CD14-positive monocyte (primary cell): ENCODE measurements at regions not wholly inside any gene's neighbourhood (a gene's known extent, or its start where the extent isn't known, plus 50 kb on each side); places are given as distances from the start of the nearest gene placed in this dataset.

Experiments
- DNase-seq, 3 donors: peaks; one replicate each; pipeline ENCODE4 v3.0.0-alpha.2; 2011 to 2022
- H2AFZ ChIP-seq: 2 replicates; pipeline ENCODE4 v1.6.0; 2012; ENCODE audit warnings: mild to moderate bottlenecking, low read depth, low read length, inconsistent platforms; ENCODE audit not compliant: insufficient read depth, poor library complexity, severe bottlenecking
- H3K27ac ChIP-seq, 2 donors: 1 replicate in 1 of 2; 2 replicates in 1 of 2; pipeline ENCODE4 v1.5.1; 2012 to 2013; ENCODE audit warnings: low read length in 2 of 2, control low read depth in 1 of 2, inconsistent platforms in 1 of 2, low read depth in 1 of 2, mild to moderate bottlenecking in 1 of 2
- H3K27me3 ChIP-seq, 2 donors: one replicate each; pipeline versions ENCODE4 v1.6.0 to v1.6.1; 2011 to 2013; ENCODE audit warnings: low read length in 2 of 2; ENCODE audit not compliant: control insufficient read depth in 2 of 2, insufficient read depth in 2 of 2
- H3K36me3 ChIP-seq, 2 donors: replicated peaks in 1 of 2; 1 replicate in 1 of 2; 2 replicates in 1 of 2; pipeline versions ENCODE4 v1.5.1 to v1.6.1; 2012 to 2013; ENCODE audit warnings: low read length in 2 of 2, control low read depth in 1 of 2, inconsistent platforms in 1 of 2, mild to moderate bottlenecking in 1 of 2; ENCODE audit not compliant: insufficient read depth in 2 of 2, control insufficient read depth in 1 of 2
- H3K4me1 ChIP-seq, 2 donors: 1 replicate in 1 of 2; 2 replicates in 1 of 2; pipeline versions ENCODE4 v1.5.1 to v1.6.1; 2012 to 2013; ENCODE audit warnings: low read length in 2 of 2, control low read depth in 1 of 2, inconsistent platforms in 1 of 2, mild to moderate bottlenecking in 1 of 2, moderate library complexity in 1 of 2; ENCODE audit not compliant: insufficient read depth in 2 of 2, control insufficient read depth in 1 of 2
- H3K4me2 ChIP-seq: replicated peaks from 2 replicates; pipeline ENCODE3; 2012; ENCODE audit warnings: low read length, moderate library complexity, mild to moderate bottlenecking; ENCODE audit not compliant: poor library complexity, severe bottlenecking; ENCODE audit errors: extremely low read depth
- H3K4me3 ChIP-seq, 3 experiments: fragments of 200-600 bp in 1 of 3; sonication (generic) in 1 of 3; replicated peaks in 1 of 3; 1 replicate in 2 of 3; 2 replicates in 1 of 3; pipeline ENCODE4 v1.5.1; 2011 to 2013; ENCODE audit warnings: low read length in 3 of 3, mild to moderate bottlenecking in 3 of 3, control low read depth in 2 of 3, low read depth in 2 of 3, inconsistent platforms in 1 of 3, moderate library complexity in 1 of 3
- H3K79me2 ChIP-seq: 2 replicates; pipeline ENCODE4 v1.6.0; 2012; ENCODE audit warnings: mild to moderate bottlenecking, control low read depth, inconsistent platforms, low read length, moderate library complexity; ENCODE audit not compliant: insufficient read depth
- H3K9ac ChIP-seq: 2 replicates; pipeline ENCODE4 v1.6.0; 2017; ENCODE audit warnings: low read length, mild to moderate bottlenecking; ENCODE audit not compliant: insufficient read depth, poor library complexity, severe bottlenecking
- H3K9me3 ChIP-seq, 2 donors: replicated peaks in 1 of 2; 1 replicate in 1 of 2; 2 replicates in 1 of 2; pipeline versions ENCODE4 v1.5.1 to v1.6.1; 2012 to 2013; ENCODE audit warnings: low read length in 2 of 2, control low read depth in 1 of 2; ENCODE audit not compliant: control insufficient read depth in 1 of 2, insufficient read depth in 1 of 2
- H4K20me1 ChIP-seq: 2 replicates; pipeline ENCODE4 v1.6.0; 2012; ENCODE audit warnings: mild to moderate bottlenecking, low read length, control low read depth, moderate library complexity; ENCODE audit not compliant: insufficient read depth
- H3K27ac Mint-ChIP-seq, 7 donors: one replicate each; pipeline ENCODE4 v1.8.0; 2020; ENCODE audit warnings: mild to moderate bottlenecking in 7 of 7, mixed read lengths in 7 of 7, moderate library complexity in 6 of 7, inconsistent platforms in 2 of 7
- H3K27me3 Mint-ChIP-seq, 3 donors: one replicate each; pipeline ENCODE4 v1.8.0; 2021 to 2022; ENCODE audit warnings: low read depth in 3 of 3, mild to moderate bottlenecking in 3 of 3, mixed read lengths in 3 of 3, moderate library complexity in 3 of 3, inconsistent platforms in 1 of 3
- H3K36me3 Mint-ChIP-seq, 2 donors: one replicate each; pipeline ENCODE4 v1.8.0; 2020; ENCODE audit warnings: mixed read lengths in 2 of 2, inconsistent platforms in 1 of 2, mild to moderate bottlenecking in 1 of 2
- H3K4me1 Mint-ChIP-seq: one replicate; pipeline ENCODE4 v1.8.0; 2020; ENCODE audit warnings: mild to moderate bottlenecking, mixed read lengths
- H3K4me3 Mint-ChIP-seq, 2 donors: one replicate each; pipeline ENCODE4 v1.8.0; 2020; ENCODE audit warnings: mild to moderate bottlenecking in 2 of 2, mixed read lengths in 2 of 2, moderate library complexity in 1 of 2
- H3K9me3 Mint-ChIP-seq, 7 donors: one replicate each; pipeline ENCODE4 v1.8.0; 2020 to 2022; ENCODE audit warnings: mixed read lengths in 7 of 7, mild to moderate bottlenecking in 6 of 7, moderate library complexity in 6 of 7, inconsistent platforms in 2 of 7
- WGBS: methylation state at CpG from one replicate; pipeline ENCODE4 v1.1.5; 2013; ENCODE audit warnings: missing lambda C conversion rate; ENCODE audit not compliant: insufficient coverage; 5-methylcytosine and 5-hydroxymethylcytosine counted together
- intact Hi-C, 2 donors: fragments of 100-400 bp; cut with micrococcal nuclease; formaldehyde crosslinking; loops; one replicate each; pipeline versions ENCODE4 v1.15.0 to v1.15.1; 2023
- TF ChIP-seq, protein P1 (sequence below): fragments of 200-600 bp; IDR thresholded peaks from one replicate; pipeline ENCODE4 v1.8.0; 2022; ENCODE audit warnings: antibody characterized with exemption, mild to moderate bottlenecking

DNA sequence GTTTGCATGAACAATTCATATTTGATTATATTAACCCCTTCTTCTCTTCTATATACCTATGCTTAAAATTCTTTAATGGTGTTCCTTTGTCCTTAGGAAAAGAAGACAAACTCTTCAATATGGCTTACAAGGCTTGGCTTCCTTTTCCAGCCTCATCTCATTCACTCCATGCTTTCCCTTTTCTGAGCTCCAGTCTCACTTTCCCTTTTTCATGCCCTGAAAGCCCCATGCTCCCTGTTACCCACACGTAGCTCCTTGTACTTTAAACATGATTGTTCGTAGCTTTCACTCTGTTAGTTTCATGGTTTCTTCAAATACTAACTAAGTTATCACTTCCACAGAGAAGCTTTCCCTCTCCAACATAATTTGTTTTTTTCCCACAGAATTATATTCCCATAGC is 161.3 kb downstream of the UBE2E3 start:
- peaks cover 3 to 6% (median 4%) of the 10 kb centered on the region in 7 donors for H3K9me3 Mint-ChIP-seq
- no peak overlapping the region for H3K9ac ChIP-seq
- no peaks in the 10 kb centered on the region for H4K20me1 ChIP-seq
- no peaks in the 10 kb centered on the region for H3K27me3 Mint-ChIP-seq
- intact Hi-C loops = no loop called here
- H3K79me2 ChIP-seq = no peaks in the 10 kb centered on the region
- H3K36me3 ChIP-seq = no peaks in the 10 kb centered on the region
- no peaks in the 10 kb centered on the region for H3K27me3 ChIP-seq
- no peak for DNase-seq
- no peaks in the 10 kb centered on the region for H3K4me1 ChIP-seq
- peaks cover 0 to 2% of the 10 kb centered on the region in 2 donors for H3K36me3 Mint-ChIP-seq
- TF ChIP-seq, protein P1, sequence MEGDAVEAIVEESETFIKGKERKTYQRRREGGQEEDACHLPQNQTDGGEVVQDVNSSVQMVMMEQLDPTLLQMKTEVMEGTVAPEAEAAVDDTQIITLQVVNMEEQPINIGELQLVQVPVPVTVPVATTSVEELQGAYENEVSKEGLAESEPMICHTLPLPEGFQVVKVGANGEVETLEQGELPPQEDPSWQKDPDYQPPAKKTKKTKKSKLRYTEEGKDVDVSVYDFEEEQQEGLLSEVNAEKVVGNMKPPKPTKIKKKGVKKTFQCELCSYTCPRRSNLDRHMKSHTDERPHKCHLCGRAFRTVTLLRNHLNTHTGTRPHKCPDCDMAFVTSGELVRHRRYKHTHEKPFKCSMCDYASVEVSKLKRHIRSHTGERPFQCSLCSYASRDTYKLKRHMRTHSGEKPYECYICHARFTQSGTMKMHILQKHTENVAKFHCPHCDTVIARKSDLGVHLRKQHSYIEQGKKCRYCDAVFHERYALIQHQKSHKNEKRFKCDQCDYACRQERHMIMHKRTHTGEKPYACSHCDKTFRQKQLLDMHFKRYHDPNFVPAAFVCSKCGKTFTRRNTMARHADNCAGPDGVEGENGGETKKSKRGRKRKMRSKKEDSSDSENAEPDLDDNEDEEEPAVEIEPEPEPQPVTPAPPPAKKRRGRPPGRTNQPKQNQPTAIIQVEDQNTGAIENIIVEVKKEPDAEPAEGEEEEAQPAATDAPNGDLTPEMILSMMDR = no peak
- H2AFZ ChIP-seq = no peak overlapping the region
- H3K4me1 Mint-ChIP-seq = peaks cover 3% of the 10 kb centered on the region
- H3K27ac Mint-ChIP-seq = peak overlapping the region in 1 of 7 donors; percentile 4
- H3K4me2 ChIP-seq = no peak overlapping the region
- peaks cover 0 to 11% of the 10 kb centered on the region in 2 donors for H3K9me3 ChIP-seq
- 100% methylated on average over 1 of the region's 2 CpGs for WGBS
- H3K4me3 ChIP-seq = no peak overlapping the region
- no peak overlapping the region for H3K4me3 Mint-ChIP-seq
- H3K27ac ChIP-seq = no peak overlapping the region

DNA sequence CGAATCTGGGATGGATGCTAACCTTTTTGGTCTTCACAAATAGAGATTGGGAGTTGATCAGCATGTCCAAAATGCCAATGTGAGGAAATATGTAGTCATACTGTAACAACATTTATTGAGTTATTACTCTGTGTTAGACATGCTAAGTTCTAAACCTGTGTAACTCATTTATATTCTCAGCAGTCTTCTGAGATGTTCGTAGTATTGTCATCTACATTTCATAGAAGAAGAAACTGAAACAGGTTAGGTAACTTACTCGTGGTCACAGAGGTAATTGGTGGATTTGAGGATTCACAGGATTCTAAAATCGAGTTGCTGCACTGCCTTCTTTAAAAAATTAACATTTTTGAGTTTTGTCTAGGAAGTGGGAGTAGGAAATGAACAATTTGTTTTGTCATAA is 162.1 kb downstream of the UBE2E3 start:
- intact Hi-C loops = no loop called here
- H3K4me3 ChIP-seq = no peak overlapping the region
- no peak overlapping the region for H3K4me3 Mint-ChIP-seq

More for the DNA sequence above, 162.1 kb downstream of the UBE2E3 start:
- Histone ChIP-seq H2AFZ (no peak overlapping the region), H3K4me1 (no peaks in the 10 kb centered on the region), H3K4me2 (no peak overlapping the region), H3K79me2 (no peaks in the 10 kb centered on the region), H3K9ac (no peak overlapping the region), H4K20me1 (no peaks in the 10 kb centered on the region), H3K27ac (no peak overlapping the region), H3K36me3 (no peaks in the 10 kb centered on the region), H3K27me3 (no peaks in the 10 kb centered on the region), H3K9me3 (peaks cover 0 to 11% of the 10 kb centered on the region in 2 donors)
- no peak overlapping the region for H3K27ac Mint-ChIP-seq
- no peak for DNase-seq
- H3K36me3 Mint-ChIP-seq = peaks cover 0 to 2% of the 10 kb centered on the region in 2 donors
- H3K4me1 Mint-ChIP-seq = peaks cover 3% of the 10 kb centered on the region
- 83% methylated on average over 1 of the region's 4 CpGs for WGBS
- TF ChIP-seq, protein P1 = no peak
- peaks cover 3 to 6% (median 4%) of the 10 kb centered on the region in 7 donors for H3K9me3 Mint-ChIP-seq
- no peaks in the 10 kb centered on the region for H3K27me3 Mint-ChIP-seq
